NK-92 (cell line): ENCODE measurements at regions not wholly inside any gene's neighbourhood (a gene's known extent, or its start where the extent isn't known, plus 50 kb on each side); places are given as distances from the start of the nearest gene placed in this dataset.
"Not testable (repeated sequence)": the region's sequence is repeated elsewhere in the genome, so short reads cannot be mapped to it uniquely, and the experiment has no call there.

Experiments
- DNase-seq: peaks from one replicate; lab custom pipeline; 2025; ENCODE audit not compliant: unreplicated experiment; lab: John Stamatoyannopoulos, UW

GRCh38 chr9:34796924-34797323 is 87.0 kb upstream of the CCL21 start:
- no peak for DNase-seq

DNA sequence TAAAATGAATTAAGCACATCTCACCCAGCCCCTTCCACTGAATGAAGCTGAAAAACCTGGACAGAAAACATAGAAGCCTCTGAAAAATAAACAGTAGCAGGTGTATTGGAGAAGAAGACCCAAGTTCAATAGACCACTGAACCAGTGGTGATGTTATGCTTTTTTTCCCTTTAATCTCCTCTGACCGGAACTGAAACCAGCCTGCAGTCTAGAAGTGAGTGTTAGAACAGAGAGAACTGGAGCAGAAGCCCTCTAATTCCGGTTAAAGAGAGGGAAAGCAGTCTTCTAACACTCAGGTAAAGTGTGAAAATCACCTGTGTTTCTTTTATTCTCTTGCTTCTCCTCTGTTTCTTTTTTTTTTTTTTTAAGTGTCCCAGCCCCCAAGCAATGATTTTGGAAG is 83.5 kb upstream of the CCL21 start:
- DNase-seq, result no peak

- no peak for DNase-seq
Measured at GRCh38 chr9:34783951-34784487, 74.1 kb upstream of the CCL21 start.

DNA sequence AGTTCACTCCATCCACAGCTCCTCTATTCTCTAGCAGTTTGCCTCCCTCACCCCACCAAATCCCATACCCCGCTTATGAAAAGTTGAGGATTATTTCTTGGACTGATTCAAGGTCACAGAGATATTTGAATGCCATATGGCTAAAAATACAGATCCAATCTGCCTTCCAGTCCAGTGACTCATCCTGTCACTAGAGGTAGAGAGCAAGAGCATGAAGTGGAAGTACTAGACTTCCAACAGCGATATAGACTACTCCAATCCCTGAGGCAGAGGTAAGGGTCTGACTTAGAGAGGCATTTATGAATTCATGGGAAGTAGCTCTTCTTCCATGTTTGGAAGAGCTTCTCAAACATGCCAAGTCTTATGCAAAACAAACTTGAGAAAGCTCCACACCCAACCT is 72.4 kb upstream of the CCL21 start:
- DNase-seq, result no peak

DNA sequence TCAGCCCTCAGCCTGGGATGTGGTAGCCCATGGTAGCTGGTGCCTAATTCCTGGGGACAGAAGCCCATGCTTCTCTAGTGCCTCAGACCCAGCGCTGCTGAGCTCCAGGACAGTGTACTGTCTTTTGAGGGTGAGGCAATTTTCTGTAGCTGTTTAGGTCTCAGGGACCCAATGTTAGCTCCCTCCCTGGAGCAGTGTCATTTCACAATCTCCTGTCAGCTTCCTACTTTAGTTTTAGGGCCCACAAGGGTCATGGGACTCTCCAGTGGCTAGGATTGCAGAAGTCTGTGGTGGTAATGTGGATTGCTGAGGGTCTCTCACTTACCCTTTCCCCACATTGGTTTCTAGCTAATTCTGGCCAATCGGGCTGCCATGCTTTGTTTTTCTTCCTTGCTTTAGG is 67.7 kb upstream of the CCL21 start:
- no peak for DNase-seq

- DNase-seq, result no peak
Measured at GRCh38 chr9:34773955-34774354, 64.0 kb upstream of the CCL21 start.

DNA sequence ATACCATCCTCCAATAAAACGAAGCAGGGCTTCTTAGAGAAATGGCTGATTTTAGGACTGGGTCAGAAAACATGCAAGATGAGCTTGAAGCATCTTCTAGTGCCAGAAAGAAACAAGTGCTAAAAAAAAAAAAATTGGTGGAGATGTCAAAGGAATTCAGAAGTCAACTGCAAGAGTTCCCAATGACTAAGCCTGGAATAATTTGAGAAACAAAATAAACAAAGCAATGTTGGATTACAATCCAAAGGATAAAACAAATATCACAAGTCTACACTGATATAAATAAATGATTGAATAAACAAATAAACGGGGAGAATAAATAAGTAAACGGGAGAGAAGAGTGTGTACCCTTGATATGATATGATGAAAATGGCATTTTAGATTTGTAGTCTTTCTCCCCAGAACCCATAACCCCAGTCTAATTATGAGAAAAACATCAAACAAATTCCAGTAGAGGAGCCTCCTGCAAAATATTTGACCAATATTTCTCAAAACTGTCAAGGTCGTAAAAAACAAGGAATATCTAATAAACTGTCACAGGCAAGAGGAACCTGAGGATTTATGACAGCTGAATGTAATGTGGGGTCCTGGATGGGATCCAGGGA is 63.5 kb upstream of the CCL21 start:
- DNase-seq, result no peak

- no peak for DNase-seq
Measured at GRCh38 chr9:34771007-34771406, 61.1 kb upstream of the CCL21 start.

- not testable (repeated sequence) for DNase-seq
Measured at GRCh38 chr9:34767087-34767486, 57.2 kb upstream of the CCL21 start.

DNA sequence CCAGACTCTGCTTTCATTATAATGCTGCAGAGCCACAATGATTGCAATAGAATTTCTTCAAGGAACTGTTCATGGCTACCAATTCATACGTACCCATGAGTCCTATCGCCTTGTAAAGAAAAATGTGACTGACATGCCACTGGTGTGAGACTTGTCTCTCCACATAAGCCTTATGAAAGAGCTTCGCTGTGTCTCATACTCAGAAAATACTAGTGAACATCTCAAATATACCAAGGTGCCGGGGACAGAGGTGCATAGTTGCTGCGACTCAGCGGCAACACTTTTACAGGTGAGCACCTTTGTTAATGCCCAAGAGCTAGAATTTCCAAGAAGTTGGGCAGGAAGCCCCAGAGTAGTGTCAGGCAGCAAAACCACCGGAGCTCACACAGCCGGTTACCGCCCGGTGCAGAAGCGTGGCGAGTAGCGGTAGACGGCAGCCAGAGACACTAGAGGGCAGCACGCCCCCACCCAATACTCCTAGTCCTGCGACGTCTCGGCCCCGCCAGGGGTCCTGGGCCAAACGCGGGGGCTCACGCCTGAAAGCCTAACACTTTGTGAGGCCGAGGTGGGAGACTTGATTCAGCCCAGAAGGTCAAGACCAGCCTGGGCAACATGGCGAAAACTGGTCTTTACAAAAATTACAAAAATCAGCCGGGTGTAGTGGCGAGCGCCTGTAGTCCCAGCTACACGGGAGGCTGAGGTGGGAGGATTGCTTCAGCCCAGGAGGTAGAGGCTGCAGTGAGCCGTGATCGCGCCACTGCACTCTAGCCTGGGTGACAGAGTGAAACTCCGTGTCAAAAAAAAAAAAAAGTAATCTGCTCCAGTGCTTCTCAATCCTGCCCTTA is 50.5 kb upstream of the CCL21 start:
- DNase-seq, result not testable (repeated sequence)
